IPS DF 4.7 (cell line): ENCODE measurements at regions not wholly inside any gene's neighbourhood (a gene's known extent, or its start where the extent isn't known, plus 50 kb on each side); places are given as distances from the start of the nearest gene placed in this dataset.

Experiments used
- DNase-seq: peaks from one replicate; pipeline ENCODE4 v3.0.0-alpha.2; 2013; ENCODE audit warnings: low spot score; ENCODE audit errors: extremely low read depth

DNA sequence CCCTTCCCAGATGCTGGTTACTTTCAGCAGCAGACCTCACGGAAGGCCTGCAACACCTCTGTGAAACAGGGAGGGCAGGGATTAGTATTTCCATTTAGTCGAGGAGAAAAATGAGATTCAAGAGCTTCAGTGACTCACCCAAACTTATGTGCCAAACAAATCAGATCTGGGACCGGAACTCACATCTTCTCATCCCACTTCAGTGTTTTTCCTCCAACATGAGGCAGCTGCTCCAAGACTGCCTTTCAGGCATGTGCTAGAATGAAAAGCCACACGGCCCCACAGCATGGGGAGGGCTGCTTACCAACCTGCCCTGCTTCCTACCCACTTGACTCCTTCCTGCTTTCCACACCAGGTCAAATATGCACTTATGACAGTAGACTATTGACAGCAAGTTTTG, 129.4 kb upstream of the SLC24A5 start:
- no peak for DNase-seq

DNA sequence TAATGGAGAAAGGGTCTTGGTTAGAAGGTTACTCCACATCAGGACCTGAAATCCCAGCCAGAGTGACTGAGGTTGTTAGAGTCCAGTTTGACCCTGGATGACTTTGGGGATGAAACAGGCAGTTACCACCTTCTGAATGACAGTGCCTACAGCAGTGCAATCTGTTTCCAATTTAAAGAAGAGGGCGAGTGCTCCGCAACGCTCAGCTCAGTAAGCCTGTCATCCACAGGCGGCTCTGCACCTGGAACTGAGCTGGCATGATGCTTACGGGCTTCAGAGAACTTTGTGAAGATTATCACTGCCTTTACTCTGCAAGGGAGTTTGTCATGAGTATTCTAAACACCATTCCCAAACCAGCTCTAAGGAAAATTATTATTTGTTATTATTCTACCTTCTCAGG, 127.7 kb upstream of the SLC24A5 start:
- no peak for DNase-seq

DNA sequence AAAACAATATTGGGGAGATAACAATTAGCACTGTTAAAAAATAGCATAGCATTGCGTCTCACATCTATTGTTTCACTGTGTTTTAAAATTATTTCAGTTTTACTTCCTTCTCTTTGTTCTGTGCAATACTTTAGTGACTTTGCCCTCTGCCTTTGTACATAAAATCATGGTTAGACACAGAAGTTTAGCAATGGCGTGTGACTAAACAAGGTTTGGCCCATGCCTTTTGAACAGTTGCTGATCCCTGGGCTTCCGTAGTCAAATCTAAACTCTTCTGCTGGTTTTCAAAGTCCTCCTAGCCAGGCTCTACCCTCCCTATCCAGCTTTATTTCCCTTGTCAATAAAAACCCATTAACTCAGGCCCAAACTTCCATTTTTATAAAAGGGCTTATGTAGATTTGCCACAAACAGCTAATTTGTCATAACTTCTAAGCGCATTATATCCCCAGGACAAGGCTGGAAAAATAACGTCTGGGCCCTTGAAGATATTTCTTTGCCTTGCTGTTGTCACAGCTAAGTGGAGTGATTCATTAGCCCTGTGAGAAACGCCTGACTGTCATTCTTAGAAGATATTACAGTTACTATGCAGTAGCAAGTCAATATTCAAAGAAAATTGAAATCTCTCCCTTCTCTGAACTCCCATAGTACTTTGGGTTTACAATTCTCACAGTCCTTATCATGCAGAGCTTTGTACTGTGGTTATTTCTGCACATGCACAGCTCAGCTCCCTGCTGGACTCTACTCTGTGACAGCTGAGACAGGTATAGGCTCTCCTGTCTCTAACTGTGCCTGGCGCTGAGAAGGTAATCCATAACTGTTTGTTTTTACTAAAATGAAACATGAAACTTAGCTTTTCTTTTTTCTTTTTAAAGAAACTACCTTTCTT, 123.4 kb upstream of the SLC24A5 start:
- no peak for DNase-seq

DNA sequence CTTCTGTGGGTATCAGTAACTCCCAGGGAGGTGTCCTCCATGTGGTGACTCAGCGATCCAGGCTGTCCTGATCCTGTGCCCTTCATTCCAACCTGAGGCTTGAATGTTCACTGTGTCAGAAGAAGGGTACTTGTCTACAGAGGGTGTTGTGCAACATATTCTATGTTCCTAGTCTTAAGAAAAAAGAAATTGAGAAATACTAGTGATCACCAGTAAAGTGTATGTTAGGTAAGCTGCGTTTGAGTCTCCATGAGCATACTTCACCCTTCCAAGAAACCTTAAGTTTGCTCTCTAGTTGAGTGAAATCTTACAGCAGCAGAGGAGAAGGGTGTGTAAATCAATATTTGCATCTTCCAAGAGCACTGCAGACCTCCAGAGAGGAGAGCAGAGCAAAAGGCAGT, 122.2 kb upstream of the SLC24A5 start:
- DNase-seq: no peak

DNA sequence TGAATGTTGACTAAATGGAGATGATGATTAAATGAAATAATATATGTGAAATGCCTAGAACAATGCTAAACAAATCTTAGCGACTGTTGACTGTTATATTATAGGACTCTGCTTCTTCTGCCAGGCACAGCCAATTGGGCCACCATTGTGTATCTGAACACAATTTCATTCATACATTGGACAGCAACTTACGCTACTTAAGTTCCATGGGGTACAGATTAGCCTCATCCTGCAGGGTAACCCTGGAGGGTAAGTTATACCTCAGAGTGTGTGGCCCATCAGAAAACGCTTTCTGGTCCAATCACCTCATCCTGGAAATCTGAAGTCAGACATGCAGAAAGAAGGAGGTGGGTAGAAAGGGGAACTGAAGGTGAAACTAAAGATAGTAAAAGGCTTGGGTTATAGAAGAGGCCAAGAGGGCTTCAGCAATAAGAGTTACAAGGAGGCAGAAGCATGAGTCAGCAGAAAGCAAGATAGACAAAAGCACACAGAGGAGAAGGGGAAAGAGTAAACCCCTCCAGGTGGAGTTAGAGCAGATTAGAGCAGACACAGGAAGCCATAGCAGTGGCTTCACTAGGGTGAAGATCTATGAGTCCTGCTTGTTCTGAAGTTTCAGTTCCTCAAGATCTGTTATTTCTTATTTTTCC, 119.3 kb upstream of the SLC24A5 start:
- no peak for DNase-seq

DNA sequence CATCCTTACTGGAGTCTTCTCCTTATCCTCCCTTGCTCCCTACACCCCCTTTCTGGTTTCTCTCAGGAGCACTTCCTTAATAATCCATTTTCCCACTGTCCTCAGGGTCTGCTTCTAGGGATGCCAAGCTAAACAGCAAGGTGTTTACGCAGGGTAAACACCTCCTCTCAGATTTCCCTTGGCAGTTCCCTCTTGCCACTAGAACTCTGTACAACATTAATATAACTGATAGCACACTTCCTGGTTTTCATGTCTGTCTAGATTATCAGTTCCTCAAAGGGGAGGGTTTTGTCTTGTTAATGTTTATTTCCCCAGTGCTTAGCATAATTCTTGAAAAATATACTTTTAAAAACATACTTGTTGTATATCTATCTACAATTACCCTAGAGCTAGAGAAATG, 118.0 kb upstream of the SLC24A5 start:
- DNase-seq: no peak

DNA sequence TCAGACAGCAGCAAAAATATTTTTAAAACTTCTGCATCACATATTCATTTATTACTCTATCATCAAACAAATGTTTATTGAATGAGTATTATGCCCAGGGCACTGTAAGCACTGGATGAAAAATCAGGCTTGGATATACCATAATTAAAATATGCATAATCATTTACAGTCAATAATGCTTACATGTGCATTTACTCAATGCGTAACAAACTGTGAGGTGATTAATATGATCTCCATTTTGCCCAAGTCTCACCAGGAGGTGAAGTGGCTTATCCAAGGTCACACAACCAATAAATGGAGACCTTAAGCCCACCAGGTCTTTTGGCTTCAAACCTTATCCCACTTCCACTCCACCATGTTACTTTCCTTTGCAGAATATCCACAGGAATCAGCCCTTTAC, 117.3 kb upstream of the SLC24A5 start:
- no peak for DNase-seq

DNA sequence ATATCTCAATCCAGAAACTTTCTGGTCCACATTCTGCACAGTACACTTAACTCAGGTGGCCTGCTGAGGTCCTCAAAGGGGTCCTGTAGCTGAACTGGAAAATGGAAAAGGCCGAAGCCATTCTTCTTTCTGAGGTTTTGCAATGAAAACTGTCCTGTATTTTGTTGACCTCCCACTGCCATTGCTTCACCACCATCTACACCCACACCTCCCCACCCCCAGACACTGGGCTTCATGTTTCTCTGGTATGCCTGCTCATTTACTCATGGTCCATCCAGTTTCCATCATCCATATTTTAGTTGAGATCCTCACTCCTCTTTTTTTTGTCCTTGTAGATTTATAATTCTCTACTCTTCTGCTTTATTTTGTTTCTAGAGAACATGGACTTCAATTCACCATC, 115.7 kb upstream of the SLC24A5 start:
- DNase-seq: no peak

DNA sequence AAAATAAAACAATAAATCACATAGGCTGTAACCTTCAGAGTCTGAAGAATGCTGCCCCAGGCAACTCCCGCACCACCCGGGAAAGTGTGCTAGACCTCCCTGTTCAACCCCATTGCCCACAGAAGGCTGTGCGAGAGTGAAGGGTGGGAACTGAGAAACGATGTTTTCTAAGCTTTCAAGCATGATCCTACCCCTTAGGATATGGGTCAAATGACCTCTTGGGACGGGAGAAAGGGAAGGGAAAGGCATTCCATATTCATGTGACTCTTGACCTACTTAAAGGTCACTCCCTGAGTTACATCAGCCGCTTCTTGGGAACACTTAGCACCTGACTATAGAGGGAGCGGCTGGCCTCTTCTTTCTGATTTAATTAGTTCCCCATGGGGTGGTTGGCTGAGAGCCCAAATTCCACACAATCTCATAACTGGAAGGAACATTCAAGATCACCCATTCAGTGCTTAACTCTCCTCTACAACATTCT, 114.7 kb upstream of the SLC24A5 start:
- no peak for DNase-seq

DNA sequence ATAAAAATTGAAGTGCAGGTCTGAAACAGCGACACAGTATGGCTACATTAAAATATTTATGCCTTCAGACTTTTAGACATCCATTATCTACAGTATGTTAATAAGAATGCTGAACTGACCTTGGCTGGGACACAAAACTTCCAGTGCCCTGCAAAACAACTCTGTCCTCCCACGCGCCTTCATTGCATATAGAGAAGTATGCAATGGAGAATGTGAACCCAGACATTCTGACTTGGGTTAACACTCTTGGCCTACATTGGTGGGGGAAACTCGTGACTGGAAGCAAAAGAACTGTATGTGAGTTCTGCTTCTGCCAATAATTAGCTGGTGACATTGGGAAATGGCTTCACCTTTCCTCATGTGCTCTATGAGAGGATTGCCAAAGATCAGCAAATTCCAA, 110.5 kb upstream of the SLC24A5 start:
- no peak for DNase-seq

DNA sequence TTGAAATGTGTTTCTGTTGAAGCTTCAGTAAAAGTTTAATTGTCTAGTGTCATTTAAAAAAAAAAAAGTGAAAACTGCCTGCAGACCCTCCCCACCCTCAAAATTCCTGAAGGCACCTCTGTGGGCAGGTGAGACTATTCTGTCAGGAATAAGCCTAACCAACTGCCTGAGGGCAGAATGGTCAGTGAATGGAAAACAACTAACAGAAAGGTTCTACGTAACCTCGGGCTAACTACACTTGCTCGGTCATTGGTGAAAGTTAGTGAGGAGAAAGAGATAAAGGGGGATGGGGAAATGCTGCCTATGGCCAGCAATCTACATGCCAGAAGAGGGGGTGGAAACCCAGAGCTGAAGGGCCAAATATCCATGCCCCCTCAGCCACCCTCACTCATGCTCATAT, 108.6 kb upstream of the SLC24A5 start:
- DNase-seq: no peak

DNA sequence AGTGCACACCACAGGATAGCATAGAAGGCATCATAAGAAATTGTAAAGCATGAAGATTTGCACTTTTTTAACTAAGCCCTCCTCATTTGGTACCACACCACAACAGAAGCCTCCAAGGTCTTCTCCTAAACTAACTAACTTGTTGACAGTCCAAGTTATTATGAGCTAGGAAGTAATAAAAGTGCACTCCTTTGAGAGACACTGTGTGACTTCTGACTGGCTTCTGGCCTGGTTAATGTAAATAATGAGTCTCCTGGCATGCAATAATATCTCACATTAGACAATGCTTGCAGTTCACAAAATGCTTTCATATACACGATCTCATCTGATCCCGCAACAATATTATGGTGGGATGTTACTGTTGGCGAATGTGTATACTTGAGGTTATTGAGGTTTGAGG, 103.9 kb upstream of the SLC24A5 start:
- no peak for DNase-seq

DNA sequence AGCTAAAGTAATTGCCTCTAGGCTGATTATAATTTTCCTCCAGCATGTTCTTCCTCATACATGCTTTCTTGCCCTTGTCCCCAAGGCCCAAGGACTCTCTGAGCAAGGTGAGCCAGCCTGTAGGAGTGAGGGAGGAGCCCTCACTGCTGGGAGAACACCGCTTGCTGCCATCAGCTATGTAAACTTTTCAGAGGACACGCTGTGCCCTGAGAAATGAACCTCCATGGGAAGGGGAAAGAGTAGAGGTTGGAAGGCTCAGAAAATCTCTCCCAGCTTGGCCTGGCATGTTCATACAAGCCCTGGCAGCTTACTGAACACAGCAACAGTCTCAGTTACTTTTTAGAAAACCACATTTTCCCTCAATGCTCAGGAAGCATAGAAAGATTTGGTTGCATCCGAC, 103.0 kb upstream of the SLC24A5 start:
- DNase-seq: no peak

DNA sequence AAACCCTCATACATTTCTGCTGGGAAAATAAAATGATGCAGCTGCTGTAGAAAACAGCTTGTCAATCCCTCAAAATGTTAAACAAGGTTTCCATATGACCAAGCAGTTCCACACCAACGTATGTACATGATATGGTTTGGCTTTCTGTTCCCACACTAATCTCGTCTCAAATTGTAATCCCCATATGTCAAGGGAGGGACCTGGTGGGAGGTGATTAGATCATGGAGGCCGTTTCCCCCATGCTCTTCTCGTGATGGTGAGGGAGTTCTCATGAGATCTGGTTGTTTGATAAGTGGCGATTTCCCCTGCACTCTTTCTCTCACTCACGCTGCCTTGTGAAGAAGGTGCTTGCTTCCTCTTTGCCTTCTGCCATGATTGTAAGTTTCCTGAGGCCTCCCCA, 100.6 kb upstream of the SLC24A5 start:
- DNase-seq: no peak

DNA sequence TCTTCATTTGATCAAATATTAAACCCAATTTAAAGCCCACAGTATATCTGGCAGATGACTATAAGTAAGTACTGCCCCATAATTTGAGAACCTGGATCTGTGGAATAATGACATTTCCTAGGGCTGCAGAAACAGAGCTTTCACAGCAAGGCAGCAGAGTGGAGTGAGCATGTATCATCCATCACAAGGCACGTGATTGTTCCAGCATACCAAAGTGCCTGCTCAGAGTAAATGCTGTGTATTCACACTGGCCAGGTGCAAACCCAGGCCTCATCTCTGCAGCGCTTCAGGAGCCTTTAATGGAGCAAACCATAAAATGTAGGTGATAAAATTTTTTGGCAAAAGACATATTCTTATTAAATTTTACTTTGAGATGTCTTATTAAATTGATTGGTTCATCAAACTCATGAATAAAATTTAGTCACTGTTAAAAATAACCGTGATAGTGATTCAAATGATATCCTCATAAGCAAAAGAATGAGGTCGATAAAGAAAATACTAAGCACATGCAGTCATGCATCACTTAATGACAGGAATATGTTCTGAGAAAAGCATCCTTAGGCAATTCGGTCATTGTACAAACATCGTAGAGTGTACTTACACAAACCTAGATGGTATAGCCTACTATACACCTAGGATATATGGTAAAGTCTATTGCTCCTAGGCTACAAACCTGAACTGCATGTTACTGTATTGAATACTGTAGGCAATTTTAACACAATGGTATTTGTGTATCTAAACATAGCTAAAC, 99.3 kb upstream of the SLC24A5 start:
- no peak for DNase-seq

DNA sequence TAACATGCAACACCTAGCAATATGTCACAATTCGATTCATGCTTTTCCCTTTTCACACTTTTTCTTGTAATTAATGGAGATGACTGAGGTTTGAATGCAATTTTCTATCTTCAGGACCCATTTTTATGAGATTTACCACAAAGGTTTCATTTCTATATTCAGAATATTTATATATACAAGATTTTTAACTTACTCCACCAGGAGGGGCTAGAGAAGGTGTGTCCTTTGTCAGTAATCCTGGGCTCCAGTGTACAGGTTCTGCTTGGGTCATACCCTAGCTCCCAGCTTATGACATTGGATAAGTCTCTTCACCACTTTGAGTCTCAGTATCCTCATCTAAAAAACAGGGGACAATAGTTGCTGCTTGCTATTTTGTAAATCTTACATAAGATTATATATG, 95.7 kb upstream of the SLC24A5 start:
- no peak for DNase-seq

DNA sequence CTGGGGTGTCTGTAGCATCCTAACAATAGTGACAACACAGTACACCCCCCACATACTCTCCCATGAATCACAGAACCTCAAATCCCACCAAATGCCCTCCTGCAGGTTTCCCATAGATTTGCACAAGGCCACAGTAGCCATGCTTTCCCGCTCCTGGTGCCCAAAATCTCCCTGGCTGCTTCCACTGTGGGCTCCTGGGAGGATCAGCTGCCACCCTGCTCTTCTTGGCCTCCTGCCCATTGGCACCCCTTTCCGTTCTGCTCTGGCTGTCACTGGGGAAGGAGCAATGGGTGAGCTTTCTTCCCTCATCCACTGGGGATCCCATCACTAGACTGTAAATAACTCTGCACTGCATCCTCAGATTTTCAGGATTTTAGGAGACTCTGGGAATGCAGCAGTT, 92.1 kb upstream of the SLC24A5 start:
- DNase-seq: no peak

DNA sequence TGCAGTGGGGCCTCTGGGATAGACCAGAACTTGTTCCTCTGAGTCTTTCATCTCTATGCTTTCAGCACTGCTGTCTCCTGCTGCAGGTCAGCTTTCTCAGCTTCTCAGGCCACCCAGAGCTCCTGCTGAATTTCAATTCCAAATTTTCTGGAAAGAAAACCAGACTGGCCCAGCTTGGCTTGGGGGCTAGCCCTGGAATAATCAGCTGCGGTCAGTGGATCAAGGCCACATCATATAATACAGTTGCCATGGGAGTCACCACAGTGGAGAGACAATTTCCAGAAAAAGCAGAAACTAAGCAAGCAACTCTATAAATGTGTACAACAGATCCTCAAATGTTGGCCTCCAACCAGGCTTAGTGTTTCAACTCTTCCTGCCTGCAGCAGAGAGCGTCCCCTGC, 91.1 kb upstream of the SLC24A5 start:
- no peak for DNase-seq

DNA sequence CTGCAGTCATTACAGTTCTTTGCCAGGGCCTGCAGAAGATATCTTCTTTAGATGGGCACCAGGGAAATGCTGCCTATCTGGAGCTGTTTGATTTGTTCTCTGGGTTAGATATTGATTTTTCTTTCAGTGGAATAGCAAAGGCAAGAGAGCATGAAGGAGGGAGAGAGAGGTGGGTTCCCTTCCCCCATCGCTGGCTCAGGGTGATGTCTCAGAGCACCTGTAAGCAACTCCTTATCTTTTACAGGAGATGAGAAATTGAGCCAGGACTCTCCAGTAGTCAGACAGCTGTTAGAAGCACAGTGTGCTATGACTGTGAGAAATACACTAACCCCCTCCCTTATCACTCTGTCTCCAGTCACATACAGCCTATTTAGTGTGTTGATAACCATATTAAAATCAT, 89.3 kb upstream of the SLC24A5 start:
- DNase-seq: no peak

DNA sequence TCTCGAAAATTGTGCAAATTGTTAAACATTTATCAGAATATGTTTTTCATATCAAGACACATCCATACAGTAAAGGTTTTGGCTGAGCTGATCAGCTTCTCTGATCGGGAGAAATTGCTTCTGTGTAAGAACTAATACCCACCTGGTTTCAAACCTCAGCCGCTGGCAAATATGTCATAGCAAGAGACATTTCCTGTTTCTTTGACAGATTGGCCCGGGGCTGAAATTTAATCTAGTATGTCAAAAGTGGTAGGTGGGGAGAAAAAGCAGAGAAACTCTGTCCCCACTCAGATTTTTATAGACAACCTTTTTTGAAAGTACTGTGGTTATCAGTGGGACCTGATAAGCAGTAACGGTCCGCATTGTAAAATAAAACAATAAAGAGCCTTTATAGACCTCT, 88.8 kb upstream of the SLC24A5 start:
- DNase-seq: no peak

DNA sequence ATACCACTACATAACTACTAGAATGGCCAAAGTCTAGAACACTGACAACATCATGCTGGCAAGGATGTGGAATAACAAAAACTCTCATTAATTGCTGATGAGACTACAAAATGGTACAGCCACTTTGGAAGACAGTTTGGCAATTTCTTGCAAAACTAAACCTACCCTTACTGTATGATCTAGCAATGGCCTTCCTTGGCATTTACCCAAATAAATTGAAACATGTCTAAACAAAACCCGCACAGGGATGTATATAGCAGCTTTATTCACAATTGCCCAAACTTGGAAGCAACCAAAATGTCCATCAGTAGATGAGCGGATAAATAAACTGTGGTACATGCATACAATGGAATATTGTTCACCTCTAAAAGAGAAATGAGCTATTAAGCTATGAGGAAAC, 87.9 kb upstream of the SLC24A5 start:
- no peak for DNase-seq

DNA sequence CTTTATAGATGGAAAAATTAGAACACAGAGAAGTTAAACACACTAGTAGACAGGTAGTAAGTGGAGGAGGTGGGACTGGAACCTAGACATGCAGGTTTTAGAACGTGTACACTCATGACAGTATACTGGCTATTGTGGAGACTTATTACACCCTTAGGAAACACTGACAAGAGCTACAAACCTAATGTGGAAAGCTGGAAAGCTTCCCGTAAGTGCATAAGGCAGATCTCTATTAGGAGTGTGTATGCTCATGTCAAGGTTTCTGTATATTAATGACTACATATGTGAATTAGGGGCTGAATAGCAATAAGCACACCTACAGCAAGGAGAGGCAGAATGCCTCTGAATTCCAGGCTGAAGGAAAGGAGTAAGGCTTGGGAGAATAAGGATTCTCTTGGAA, 82.6 kb upstream of the SLC24A5 start:
- DNase-seq: no peak
